ENCODE measurements at regions not wholly inside any gene's neighbourhood (a gene's known extent, or its start where the extent isn't known, plus 50 kb on each side); places are given as distances from the start of the nearest gene placed in this dataset.

GRCh38 chr2:198546122-198546521, 741.7 kb downstream of the PLCL1 start:
- TF ChIP-seq CTCF (IDR thresholded peaks at IDR 0.05; ENCODE audit: low read depth, low read length) = no peak
- TF ChIP-seq EZH2phosphoT487 (IDR thresholded peaks at IDR 0.05; ENCODE audit: low read depth) = no peak

All from OCI-LY3 (cell line).